ENCODE measurements at regions not wholly inside any gene's neighbourhood (a gene's known extent, or its start where the extent isn't known, plus 50 kb on each side); places are given as distances from the start of the nearest gene placed in this dataset.

DNA sequence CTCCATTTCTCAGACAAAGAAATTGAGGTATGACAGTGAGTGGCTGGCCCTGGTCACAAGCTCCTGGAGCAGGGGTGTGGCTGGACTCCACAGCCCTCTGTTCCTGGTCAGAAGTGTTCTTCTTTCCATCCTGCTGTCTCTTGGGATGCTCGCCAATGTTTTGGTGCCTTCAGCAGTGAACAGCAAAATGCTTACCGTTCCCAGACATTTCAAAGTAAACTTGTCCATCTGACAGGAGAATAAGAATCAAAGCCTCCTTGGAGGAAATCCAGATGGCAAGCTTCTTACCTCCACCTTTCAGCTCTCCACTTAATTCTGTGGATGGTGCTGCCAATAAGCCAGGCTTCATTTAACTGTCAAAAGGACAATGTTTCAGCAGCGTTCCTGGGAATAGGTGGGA lies 954.1 kb downstream of the UQCRFS1 start:
- no peaks in the 10 kb centered on the region for H3K4me1 ChIP-seq (ENCODE audit: control extremely low read depth in 1 of 4, control insufficient read depth in 4 of 4, insufficient read depth in 4 of 4, low read length in 3 of 4)
- no peak overlapping the region for H3K4me3 ChIP-seq (ENCODE audit: control insufficient read depth in 1 of 7, extremely low read depth in 1 of 7, insufficient read depth in 4 of 7, low read depth in 2 of 7, low read length in 6 of 7)
- WGBS (ENCODE audit: insufficient coverage), result 86% methylated on average over 1 of the region's 3 CpGs
- ChIA-PET CTCF (no interaction called here), POLR2A (no interaction called here)
- H3K9me3 ChIP-seq (ENCODE audit: control extremely low read depth in 1 of 5, control insufficient read depth in 4 of 5, insufficient read depth in 2 of 5, low read depth in 1 of 5, low read length in 4 of 5), result no peaks in the 10 kb centered on the region
- H3K27ac ChIP-seq (ENCODE audit: insufficient read depth in 1 of 2, low read depth in 1 of 2, low read length in 2 of 2, poor library complexity in 1 of 2, severe bottlenecking in 2 of 2), result no peak overlapping the region
- H3K27me3 ChIP-seq (replicated peaks in 2 of 5; ENCODE audit: control insufficient read depth in 4 of 5, insufficient read depth in 5 of 5, low read length in 4 of 5), result no peaks in the 10 kb centered on the region
- no peak for DNase-seq
- no peaks in the 10 kb centered on the region for H3K36me3 ChIP-seq (ENCODE audit: control insufficient read depth in 4 of 4, insufficient read depth in 4 of 4, low read length in 3 of 4)

DNA sequence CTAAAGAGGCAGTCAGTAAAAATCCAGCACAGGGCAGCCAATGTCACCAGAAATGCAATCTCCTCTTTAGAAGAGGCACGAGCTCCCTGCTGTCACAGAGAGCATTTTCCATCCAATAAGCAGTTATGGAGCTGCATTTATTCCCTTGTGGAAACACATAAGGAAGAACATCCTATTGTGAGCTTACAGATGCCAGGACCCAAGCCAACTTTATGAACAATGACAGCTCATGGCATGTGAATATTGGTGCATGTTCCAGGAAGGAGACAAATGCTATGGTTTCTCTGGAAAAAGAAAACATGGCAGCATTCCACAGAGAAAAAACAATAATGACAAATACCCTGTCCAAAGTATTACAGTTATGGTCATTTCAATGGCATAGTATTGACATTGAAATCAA lies 955.6 kb downstream of the UQCRFS1 start:
- Histone ChIP-seq H3K27ac (ENCODE audit: insufficient read depth in 1 of 2, low read depth in 1 of 2, low read length in 2 of 2, poor library complexity in 1 of 2, severe bottlenecking in 2 of 2) (no peak overlapping the region), H3K36me3 (ENCODE audit: control insufficient read depth in 4 of 4, insufficient read depth in 4 of 4, low read length in 3 of 4) (no peaks in the 10 kb centered on the region), H3K9me3 (ENCODE audit: control extremely low read depth in 1 of 5, control insufficient read depth in 4 of 5, insufficient read depth in 2 of 5, low read depth in 1 of 5, low read length in 4 of 5) (no peaks in the 10 kb centered on the region), H3K4me1 (ENCODE audit: control extremely low read depth in 1 of 4, control insufficient read depth in 4 of 4, insufficient read depth in 4 of 4, low read length in 3 of 4) (no peaks in the 10 kb centered on the region), H3K4me3 (ENCODE audit: control insufficient read depth in 1 of 7, extremely low read depth in 1 of 7, insufficient read depth in 4 of 7, low read depth in 2 of 7, low read length in 6 of 7) (no peak overlapping the region), H3K27me3 (replicated peaks in 2 of 5; ENCODE audit: control insufficient read depth in 4 of 5, insufficient read depth in 5 of 5, low read length in 4 of 5) (no peaks in the 10 kb centered on the region)
- no peak for DNase-seq
- POLR2A ChIA-PET, result no interaction called here
- 90% methylated on average over 1 of the region's 1 CpG for WGBS (ENCODE audit: insufficient coverage)
- CTCF ChIA-PET, result interaction anchor here (1.5 kb wide), 1 partner anchor 14 kb away, joined by 5 read pairs; no protein-coding TSS in a partner anchor

DNA sequence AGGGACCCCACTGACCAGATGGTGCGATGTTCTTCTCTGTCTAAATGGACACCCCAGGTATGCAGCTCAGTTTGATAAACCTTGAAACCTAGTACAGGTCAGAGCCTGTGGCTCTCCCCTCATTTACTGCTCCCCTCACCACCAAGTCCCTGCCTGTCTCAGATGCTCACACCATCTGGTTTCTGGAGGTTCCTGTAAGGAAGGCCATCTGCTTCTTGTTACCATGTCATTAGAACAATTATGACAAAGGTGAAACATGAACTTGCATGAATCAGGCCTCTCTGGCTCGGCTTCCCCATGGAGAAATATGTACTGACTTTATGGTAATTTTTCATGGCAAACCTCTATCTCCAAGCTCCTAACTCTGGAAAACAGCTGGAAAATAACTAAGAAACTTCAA lies 965.7 kb downstream of the UQCRFS1 start:
- Histone ChIP-seq H3K4me3 (ENCODE audit: control insufficient read depth in 1 of 7, extremely low read depth in 1 of 7, insufficient read depth in 4 of 7, low read depth in 2 of 7, low read length in 6 of 7) (no peak overlapping the region), H3K9me3 (ENCODE audit: control extremely low read depth in 1 of 5, control insufficient read depth in 4 of 5, insufficient read depth in 2 of 5, low read depth in 1 of 5, low read length in 4 of 5) (no peaks in the 10 kb centered on the region), H3K27ac (ENCODE audit: insufficient read depth in 1 of 2, low read depth in 1 of 2, low read length in 2 of 2, poor library complexity in 1 of 2, severe bottlenecking in 2 of 2) (no peak overlapping the region), H3K36me3 (ENCODE audit: control insufficient read depth in 4 of 4, insufficient read depth in 4 of 4, low read length in 3 of 4) (no peaks in the 10 kb centered on the region), H3K27me3 (replicated peaks in 2 of 5; ENCODE audit: control insufficient read depth in 4 of 5, insufficient read depth in 5 of 5, low read length in 4 of 5) (peaks cover 0 to 2% (median 0%) of the 10 kb centered on the region in 5 experiments), H3K4me1 (ENCODE audit: control extremely low read depth in 1 of 4, control insufficient read depth in 4 of 4, insufficient read depth in 4 of 4, low read length in 3 of 4) (no peaks in the 10 kb centered on the region)
- ChIA-PET CTCF (interaction anchor here (0.6 to 1.5 kb wide), 3 partner anchors 11 to 1284 kb away, joined by 3 to 4 read pairs (median 3); no protein-coding TSS in a partner anchor), POLR2A (no interaction called here)
- DNase-seq, result peak in 2 of 3 donors; percentile 4
- WGBS (ENCODE audit: insufficient coverage), result 100% methylated on average over 1 of the region's 2 CpGs

DNA sequence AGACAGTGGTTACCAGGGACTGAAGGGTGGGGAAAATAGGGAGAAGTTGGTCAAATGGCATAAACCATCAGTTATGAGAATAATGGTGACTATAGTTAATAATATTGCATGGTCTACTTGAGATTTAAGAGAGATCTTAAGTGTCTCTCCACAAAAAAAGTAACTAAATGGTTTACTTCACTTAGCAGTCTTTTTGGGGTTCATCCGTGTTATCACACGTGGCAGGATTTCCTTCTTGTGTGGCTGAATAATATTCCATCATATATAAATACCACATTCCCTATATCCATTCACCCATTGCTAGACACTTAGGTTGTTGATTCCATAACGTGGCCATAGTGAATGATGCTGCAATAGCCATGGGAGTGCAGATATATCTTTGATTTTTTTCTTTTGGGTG lies 967.0 kb downstream of the UQCRFS1 start:
- Histone ChIP-seq H3K27ac (ENCODE audit: insufficient read depth in 1 of 2, low read depth in 1 of 2, low read length in 2 of 2, poor library complexity in 1 of 2, severe bottlenecking in 2 of 2) (no peak overlapping the region), H3K27me3 (replicated peaks in 2 of 5; ENCODE audit: control insufficient read depth in 4 of 5, insufficient read depth in 5 of 5, low read length in 4 of 5) (peaks cover 0 to 2% (median 0%) of the 10 kb centered on the region in 5 experiments), H3K4me3 (ENCODE audit: control insufficient read depth in 1 of 7, extremely low read depth in 1 of 7, insufficient read depth in 4 of 7, low read depth in 2 of 7, low read length in 6 of 7) (no peak overlapping the region), H3K4me1 (ENCODE audit: control extremely low read depth in 1 of 4, control insufficient read depth in 4 of 4, insufficient read depth in 4 of 4, low read length in 3 of 4) (no peaks in the 10 kb centered on the region), H3K36me3 (ENCODE audit: control insufficient read depth in 4 of 4, insufficient read depth in 4 of 4, low read length in 3 of 4) (no peaks in the 10 kb centered on the region), H3K9me3 (ENCODE audit: control extremely low read depth in 1 of 5, control insufficient read depth in 4 of 5, insufficient read depth in 2 of 5, low read depth in 1 of 5, low read length in 4 of 5) (no peaks in the 10 kb centered on the region)
- POLR2A ChIA-PET, result no interaction called here
- CTCF ChIA-PET, result interaction anchor here (1.5 kb wide), 1 partner anchor 12 kb away, joined by 3 read pairs; no protein-coding TSS in a partner anchor
- WGBS (ENCODE audit: insufficient coverage), result 100% methylated on average over 1 of the region's 3 CpGs
- no peak for DNase-seq

DNA sequence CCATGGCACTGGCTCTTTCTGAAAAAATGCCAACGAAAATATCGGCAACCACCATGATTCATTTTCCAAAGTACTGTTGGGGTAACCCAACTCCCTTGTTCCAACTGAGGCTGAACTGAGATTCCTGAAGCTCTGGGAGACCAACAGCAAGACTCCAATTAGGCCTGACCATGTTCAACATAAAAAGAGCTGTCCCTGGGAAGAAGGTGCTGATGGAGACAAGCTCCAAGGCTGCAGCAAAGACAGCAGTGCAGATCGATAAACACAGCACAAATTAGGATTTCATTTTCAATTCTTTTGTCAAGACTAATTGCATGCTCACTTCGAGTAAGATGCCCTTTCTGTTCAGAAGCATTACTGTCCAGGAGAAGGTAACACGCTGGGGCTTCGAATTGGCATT lies 968.0 kb downstream of the UQCRFS1 start:
- CTCF ChIA-PET, result interaction anchor here (1.1 kb wide), 1 partner anchor 466 kb away, joined by 3 read pairs; no protein-coding TSS in a partner anchor
- WGBS (ENCODE audit: insufficient coverage), result 85% methylated on average over 5 of the region's 6 CpGs

DNA sequence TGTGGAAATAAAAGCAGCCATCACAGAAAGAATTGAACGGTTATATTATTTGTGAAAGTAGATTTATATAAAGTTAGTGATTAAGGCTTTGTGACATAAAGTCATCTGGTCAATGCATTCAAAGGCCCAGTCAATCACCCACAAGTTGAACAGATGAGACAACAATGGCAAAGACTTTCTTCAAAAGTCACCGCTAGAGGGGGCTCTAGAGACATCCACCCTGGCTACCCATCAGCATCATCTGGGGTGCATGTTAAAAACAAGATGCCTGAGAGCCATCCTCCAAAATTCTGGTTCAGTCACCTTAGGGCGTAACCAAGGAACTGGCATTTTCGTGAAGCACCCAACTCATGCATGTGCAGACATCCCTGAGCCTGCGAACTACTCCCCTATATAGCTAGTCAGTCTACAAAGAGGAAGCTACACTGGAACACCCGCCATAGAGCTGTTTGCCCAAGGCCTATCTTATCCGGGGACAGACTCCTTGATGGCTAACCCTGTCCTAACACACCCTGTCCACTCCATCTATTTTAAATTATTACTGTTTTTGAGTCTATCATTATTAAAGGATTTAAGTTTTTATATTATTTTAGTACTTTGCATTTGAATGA lies 970.5 kb downstream of the UQCRFS1 start:
- CTCF ChIA-PET, result interaction anchor here (0.6 to 2.4 kb wide), 4 partner anchors 12 to 467 kb away, joined by 3 to 15 read pairs (median 5); no protein-coding TSS in a partner anchor

More for the DNA sequence above, 968.0 kb downstream of the UQCRFS1 start:
- no peak for DNase-seq
- no peaks in the 10 kb centered on the region for H3K4me1 ChIP-seq (ENCODE audit: control extremely low read depth in 1 of 4, control insufficient read depth in 4 of 4, insufficient read depth in 4 of 4, low read length in 3 of 4)
- H3K27ac ChIP-seq (ENCODE audit: insufficient read depth in 1 of 2, low read depth in 1 of 2, low read length in 2 of 2, poor library complexity in 1 of 2, severe bottlenecking in 2 of 2), result no peak overlapping the region
- H3K27me3 ChIP-seq (replicated peaks in 2 of 5; ENCODE audit: control insufficient read depth in 4 of 5, insufficient read depth in 5 of 5, low read length in 4 of 5), result peaks cover 0 to 2% (median 0%) of the 10 kb centered on the region in 5 experiments
- POLR2A ChIA-PET, result no interaction called here
- H3K4me3 ChIP-seq (ENCODE audit: control insufficient read depth in 1 of 7, extremely low read depth in 1 of 7, insufficient read depth in 4 of 7, low read depth in 2 of 7, low read length in 6 of 7), result no peak overlapping the region
- no peaks in the 10 kb centered on the region for H3K9me3 ChIP-seq (ENCODE audit: control extremely low read depth in 1 of 5, control insufficient read depth in 4 of 5, insufficient read depth in 2 of 5, low read depth in 1 of 5, low read length in 4 of 5)
- H3K36me3 ChIP-seq (ENCODE audit: control insufficient read depth in 4 of 4, insufficient read depth in 4 of 4, low read length in 3 of 4), result no peaks in the 10 kb centered on the region

DNA sequence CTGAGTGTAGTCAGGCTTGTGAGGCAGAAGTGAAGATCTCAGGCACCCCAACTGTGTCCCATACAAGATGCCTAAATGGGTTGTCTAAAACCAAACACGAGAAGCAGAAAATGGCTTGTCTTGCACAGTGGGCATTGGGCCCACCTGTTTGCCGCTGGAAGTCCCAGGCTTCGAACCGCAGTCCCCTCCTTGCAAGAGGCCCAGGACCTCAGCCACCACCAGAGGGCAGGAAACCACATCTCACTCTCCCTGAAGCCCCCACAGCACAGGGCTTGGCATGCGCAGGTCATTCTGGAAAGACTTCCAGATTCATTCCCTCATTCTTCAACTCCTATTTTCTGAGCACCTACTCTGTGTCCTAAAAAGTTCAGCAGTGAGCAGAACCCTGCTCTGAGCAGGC lies 973.7 kb downstream of the UQCRFS1 start:
- CTCF ChIA-PET, result no interaction called here
- Histone ChIP-seq H3K27ac (ENCODE audit: insufficient read depth in 1 of 2, low read depth in 1 of 2, low read length in 2 of 2, poor library complexity in 1 of 2, severe bottlenecking in 2 of 2) (no peak overlapping the region), H3K4me3 (ENCODE audit: control insufficient read depth in 1 of 7, extremely low read depth in 1 of 7, insufficient read depth in 4 of 7, low read depth in 2 of 7, low read length in 6 of 7) (no peak overlapping the region), H3K27me3 (replicated peaks in 2 of 5; ENCODE audit: control insufficient read depth in 4 of 5, insufficient read depth in 5 of 5, low read length in 4 of 5) (peaks cover 0 to 4% (median 0%) of the 10 kb centered on the region in 5 experiments), H3K36me3 (ENCODE audit: control insufficient read depth in 4 of 4, insufficient read depth in 4 of 4, low read length in 3 of 4) (no peaks in the 10 kb centered on the region), H3K9me3 (ENCODE audit: control extremely low read depth in 1 of 5, control insufficient read depth in 4 of 5, insufficient read depth in 2 of 5, low read depth in 1 of 5, low read length in 4 of 5) (no peaks in the 10 kb centered on the region), H3K4me1 (ENCODE audit: control extremely low read depth in 1 of 4, control insufficient read depth in 4 of 4, insufficient read depth in 4 of 4, low read length in 3 of 4) (no peaks in the 10 kb centered on the region)
- WGBS (ENCODE audit: insufficient coverage), result 71% methylated on average over 4 of the region's 5 CpGs
- peak; percentile 21 to 46 (median 36) for DNase-seq
- POLR2A ChIA-PET, result no interaction called here

More for the DNA sequence above, 970.5 kb downstream of the UQCRFS1 start:
- Histone ChIP-seq H3K4me3 (ENCODE audit: control insufficient read depth in 1 of 7, extremely low read depth in 1 of 7, insufficient read depth in 4 of 7, low read depth in 2 of 7, low read length in 6 of 7) (no peak overlapping the region), H3K27ac (ENCODE audit: insufficient read depth in 1 of 2, low read depth in 1 of 2, low read length in 2 of 2, poor library complexity in 1 of 2, severe bottlenecking in 2 of 2) (no peak overlapping the region), H3K27me3 (replicated peaks in 2 of 5; ENCODE audit: control insufficient read depth in 4 of 5, insufficient read depth in 5 of 5, low read length in 4 of 5) (peaks cover 0 to 2% (median 0%) of the 10 kb centered on the region in 5 experiments), H3K4me1 (ENCODE audit: control extremely low read depth in 1 of 4, control insufficient read depth in 4 of 4, insufficient read depth in 4 of 4, low read length in 3 of 4) (no peaks in the 10 kb centered on the region), H3K9me3 (ENCODE audit: control extremely low read depth in 1 of 5, control insufficient read depth in 4 of 5, insufficient read depth in 2 of 5, low read depth in 1 of 5, low read length in 4 of 5) (no peaks in the 10 kb centered on the region), H3K36me3 (ENCODE audit: control insufficient read depth in 4 of 4, insufficient read depth in 4 of 4, low read length in 3 of 4) (no peaks in the 10 kb centered on the region)
- DNase-seq, result peak; percentile 27 to 58 (median 39)
- WGBS (ENCODE audit: insufficient coverage), result 35% methylated on average over 5 of the region's 7 CpGs
- POLR2A ChIA-PET, result no interaction called here

Measured in common myeloid progenitor, CD34-positive (primary cell).